GM12878 (cell line): ENCODE measurements at regions not wholly inside any gene's neighbourhood (a gene's known extent, or its start where the extent isn't known, plus 50 kb on each side); places are given as distances from the start of the nearest gene placed in this dataset.

Source experiments
- ATAC-seq: fragments of 200-7000 bp; cut with Tn5 transposase; 3 replicates; pipeline ENCODE4 v1.9.1; 2020; ENCODE audit warnings: mild to moderate bottlenecking, moderate library complexity
- BruUV-seq: library from RNA; stranded (reverse); fragments of 400-500 nt; replicated peaks from 2 replicates; lab custom pipeline; 2021; lab: Mats Ljungman, UMichigan
- CTCF ChIA-PET: fragments of 300-600 bp; sonication (Branson Sonifier 250); formaldehyde crosslinking; extraction: SDS; loops from one replicate; lab custom pipeline; 2021; ENCODE audit warnings: inconsistent platforms; lab: Yijun Ruan, JAX
- POLR2A ChIA-PET: fragments of 350-600 bp; formaldehyde crosslinking; extraction: SDS; loops from one replicate; lab custom pipeline; 2021; ENCODE audit warnings: inconsistent platforms; lab: Charles Lee
- RAD21 ChIA-PET: fragments of 300-600 bp; sonication (Branson Sonifier 250); formaldehyde crosslinking; loops from one replicate; lab custom pipeline; 2023; ENCODE audit warnings: antibody characterized with exemption; ENCODE audit not compliant: unreplicated experiment; lab: Charles Lee
- SMC1A ChIA-PET: fragments of 300-600 bp; sonication (Branson Sonifier 250); formaldehyde crosslinking; loops from one replicate; lab custom pipeline; 2023; ENCODE audit not compliant: unreplicated experiment, uncharacterized antibody; lab: Charles Lee
- DNase-seq: peaks from one replicate; pipeline ENCODE4 v3.0.0-alpha.2; 2011; ENCODE audit warnings: low read depth, low spot score
- FAIRE-seq: peaks from 3 replicates; lab custom pipeline; 2011; peaks lifted over from hg19 to GRCh38; lab: Jason Lieb, UNC
- H2AFZ ChIP-seq: 2 replicates; pipeline ENCODE4 v1.6.0; 2011; ENCODE audit warnings: low read depth, low read length, control low read depth; ENCODE audit not compliant: control insufficient read depth
- H3K27ac ChIP-seq: 2 replicates; pipeline ENCODE4 v1.5.1; 2011; ENCODE audit warnings: control low read depth; ENCODE audit not compliant: control insufficient read depth, insufficient read depth
- H3K27me3 ChIP-seq, 2 experiments: replicated peaks in 1 of 2; 2 replicates each; pipeline versions ENCODE4 v1.6.0 to v1.6.1; 2011; ENCODE audit warnings: low read length in 1 of 2; ENCODE audit not compliant: control insufficient read depth in 2 of 2, insufficient read depth in 2 of 2
- H3K36me3 ChIP-seq, 2 experiments: 2 replicates each; pipeline ENCODE4 v1.5.1; 2011; ENCODE audit warnings: low read length in 1 of 2; ENCODE audit not compliant: control insufficient read depth in 2 of 2, insufficient read depth in 2 of 2
- H3K4me1 ChIP-seq: 2 replicates; pipeline ENCODE4 v1.6.1; 2011; ENCODE audit warnings: mild to moderate bottlenecking, low read length, moderate library complexity, mixed read lengths; ENCODE audit not compliant: control insufficient read depth, insufficient read depth
- H3K4me2 ChIP-seq: 2 replicates; pipeline ENCODE4 v1.6.0; 2011; ENCODE audit warnings: control low read depth; ENCODE audit not compliant: control insufficient read depth, insufficient read depth
- H3K4me3 ChIP-seq: fragments of 200-600 bp; sonication (generic); 2 replicates; pipeline ENCODE4 v1.5.1; 2016
- H3K79me2 ChIP-seq: 2 replicates; pipeline ENCODE4 v1.6.0; 2011; ENCODE audit warnings: low read length; ENCODE audit not compliant: control insufficient read depth, insufficient read depth
- H3K9ac ChIP-seq: 2 replicates; pipeline ENCODE4 v1.8.0; 2011; ENCODE audit warnings: low read length, control low read depth, mixed read lengths; ENCODE audit not compliant: control insufficient read depth, insufficient read depth
- H3K9me3 ChIP-seq: replicated peaks from 3 replicates; pipeline ENCODE4 v1.5.1; 2011; ENCODE audit warnings: mild to moderate bottlenecking, low read length; ENCODE audit not compliant: control insufficient read depth, insufficient read depth
- H4K20me1 ChIP-seq: 2 replicates; pipeline ENCODE4 v1.6.0; 2011; ENCODE audit not compliant: control insufficient read depth, insufficient read depth
- CREB1 ChIP-seq: IDR thresholded peaks from 2 replicates; pipeline ENCODE4 v1.6.1; 2012; ENCODE audit warnings: low read depth, mild to moderate bottlenecking, inconsistent platforms
- DPF2 ChIP-seq: fragments of 450-650 bp; IDR thresholded peaks from 2 replicates; pipeline ENCODE4 v1.6.1; 2017; ENCODE audit warnings: mild to moderate bottlenecking
- HDAC2 ChIP-seq: fragments of 200-600 bp; sonication (generic); IDR thresholded peaks from 2 replicates; pipeline ENCODE4 v1.6.1; 2017
- MYB ChIP-seq: fragments of 150-350 bp; IDR thresholded peaks from 2 replicates; pipeline ENCODE4 v1.6.1; 2014; ENCODE audit warnings: mild to moderate bottlenecking, low read depth, low read length, borderline replicate concordance
- NR2C1 ChIP-seq: fragments of 450-650 bp; IDR thresholded peaks from 2 replicates; pipeline ENCODE4 v1.6.1; 2017; ENCODE audit warnings: antibody characterized with exemption, mild to moderate bottlenecking, moderate library complexity
- REST ChIP-seq: IDR thresholded peaks from 2 replicates; pipeline ENCODE4 v1.6.1; 2012; ENCODE audit warnings: mild to moderate bottlenecking, low read depth, low read length
- SMAD5 ChIP-seq: IDR thresholded peaks from 2 replicates; pipeline ENCODE4 v1.6.1; 2016; ENCODE audit warnings: antibody characterized with exemption, low read depth
- SPI1 ChIP-seq: IDR thresholded peaks from 2 replicates; pipeline ENCODE4 v1.6.1; 2011; ENCODE audit warnings: low read depth, mild to moderate bottlenecking, low read length, moderate library complexity, borderline replicate concordance; ENCODE audit not compliant: insufficient read depth
- YBX1 ChIP-seq: fragments of 450-650 bp; IDR thresholded peaks from 2 replicates; pipeline ENCODE4 v1.6.1; 2016; ENCODE audit warnings: antibody characterized with exemption
- in situ Hi-C: fragments of 300-500 bp; cut with MboI; formaldehyde crosslinking; loops from 9 replicates; pipeline ENCODE4 v1.14.3; 2018; ENCODE audit warnings: mixed read lengths
- intact Hi-C: fragments of 100-400 bp; cut with micrococcal nuclease; formaldehyde crosslinking; loops from one replicate; pipeline ENCODE4 v1.14.2; 2022; ENCODE audit not compliant: unreplicated experiment
- TF ChIP-seq, protein P1 (sequence below): IDR thresholded peaks from 2 replicates; pipeline ENCODE4 v1.6.1; 2011; ENCODE audit warnings: low read depth, low read length, improper control_type of control experiment, borderline replicate concordance

DNA sequence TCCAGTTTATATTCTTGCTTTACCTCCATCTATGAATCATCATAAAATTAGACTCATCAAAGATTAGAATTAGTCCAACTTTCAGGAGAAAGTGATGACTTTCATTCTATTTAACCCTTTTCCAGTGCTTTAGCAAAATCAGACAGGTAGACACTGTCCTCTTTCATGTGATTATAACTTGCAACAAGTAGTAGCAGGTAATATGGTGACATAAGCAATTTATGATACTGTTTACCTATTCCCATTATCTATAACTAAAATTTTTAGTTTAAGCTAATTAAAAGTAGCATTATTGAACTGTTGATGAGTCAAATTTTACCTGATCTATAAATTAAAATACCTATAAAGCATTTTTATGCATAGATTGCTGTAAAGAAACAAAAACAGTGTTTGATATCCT lies 351.6 kb downstream of the SEC23A start:
- FAIRE-seq (peak; percentile 52), ATAC-seq (no peak), DNase-seq (no peak)
- in situ Hi-C loops, result no loop called here
- no TSS peak for BruUV-seq
- no peak overlapping the region for H2AFZ ChIP-seq
- no peaks in the 10 kb centered on the region for H3K9me3 ChIP-seq
- ChIA-PET POLR2A (no interaction called here), SMC1A (no interaction called here), RAD21 (interaction anchor here (0.6 kb wide), 1 partner anchor 372 kb away, joined by 4 read pairs; no protein-coding TSS in a partner anchor), CTCF (no interaction called here)
- H3K27ac ChIP-seq, result no peak overlapping the region
- H3K4me2 ChIP-seq, result no peak overlapping the region
- no peak overlapping the region for H3K4me3 ChIP-seq
- H3K9ac ChIP-seq, result no peak overlapping the region
- no peaks in the 10 kb centered on the region for H3K36me3 ChIP-seq
- H3K4me1 ChIP-seq, result no peaks in the 10 kb centered on the region
- H3K27me3 ChIP-seq, result no peaks in the 10 kb centered on the region
- no peaks in the 10 kb centered on the region for H3K79me2 ChIP-seq
- TF ChIP-seq YBX1 (no peak), REST (no peak), NR2C1 (no peak), CREB1 (no peak), HDAC2 (no peak), SPI1 (no peak), MYB (no peak), DPF2 (no peak), SMAD5 (no peak)
- TF ChIP-seq, protein P1, sequence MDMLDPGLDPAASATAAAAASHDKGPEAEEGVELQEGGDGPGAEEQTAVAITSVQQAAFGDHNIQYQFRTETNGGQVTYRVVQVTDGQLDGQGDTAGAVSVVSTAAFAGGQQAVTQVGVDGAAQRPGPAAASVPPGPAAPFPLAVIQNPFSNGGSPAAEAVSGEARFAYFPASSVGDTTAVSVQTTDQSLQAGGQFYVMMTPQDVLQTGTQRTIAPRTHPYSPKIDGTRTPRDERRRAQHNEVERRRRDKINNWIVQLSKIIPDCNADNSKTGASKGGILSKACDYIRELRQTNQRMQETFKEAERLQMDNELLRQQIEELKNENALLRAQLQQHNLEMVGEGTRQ, result no peak
- intact Hi-C loops, result no loop called here
- H4K20me1 ChIP-seq, result no peaks in the 10 kb centered on the region
